DMS 273 (cell line): ENCODE measurements at regions not wholly inside any gene's neighbourhood (a gene's known extent, or its start where the extent isn't known, plus 50 kb on each side); places are given as distances from the start of the nearest gene placed in this dataset.
A peak's percentile ranks its signal among the peaks of the same experiment; 100 is the strongest.

Source experiments
- DNase-seq: peaks from one replicate; lab custom pipeline; 2025; ENCODE audit not compliant: unreplicated experiment; lab: John Stamatoyannopoulos, UW

DNA sequence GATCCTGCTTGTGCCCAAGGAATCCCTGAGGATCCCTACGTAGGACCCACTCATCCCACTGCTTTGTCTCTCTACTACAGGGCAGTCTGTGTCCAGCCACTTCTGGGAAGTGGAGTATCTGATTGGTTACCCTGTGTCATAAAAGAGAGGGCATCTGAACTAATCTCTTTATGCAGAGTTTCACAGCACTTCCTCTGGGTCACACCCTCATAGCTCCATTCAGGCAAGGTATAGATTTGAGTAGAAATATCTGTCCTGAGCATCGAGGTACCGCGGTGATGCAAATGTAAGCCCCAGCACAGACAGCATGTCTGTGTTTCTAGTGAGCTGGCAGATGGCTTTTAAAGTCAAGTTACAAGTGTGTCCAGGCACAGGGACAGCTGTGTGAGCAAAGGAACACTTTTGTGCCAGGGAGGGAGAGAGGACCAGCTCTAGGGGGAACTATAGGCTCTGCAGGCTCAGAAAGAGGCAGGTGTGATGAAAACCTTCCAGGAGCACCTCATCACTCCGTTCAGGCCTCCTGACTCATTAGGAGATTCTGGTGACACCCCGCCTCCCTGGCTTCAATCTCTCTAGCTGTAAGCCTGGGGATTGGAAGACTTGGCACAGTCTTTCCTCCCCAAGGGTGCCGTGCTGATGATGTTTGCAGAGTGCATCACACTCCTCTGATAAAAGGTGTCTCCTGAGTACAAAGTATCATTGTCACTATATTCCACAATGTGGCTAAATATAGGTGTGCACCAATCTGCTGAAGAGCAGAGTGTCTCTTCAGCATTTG lies 84.3 kb upstream of the UBL3 start:
- DNase-seq = peak; percentile 6

DNA sequence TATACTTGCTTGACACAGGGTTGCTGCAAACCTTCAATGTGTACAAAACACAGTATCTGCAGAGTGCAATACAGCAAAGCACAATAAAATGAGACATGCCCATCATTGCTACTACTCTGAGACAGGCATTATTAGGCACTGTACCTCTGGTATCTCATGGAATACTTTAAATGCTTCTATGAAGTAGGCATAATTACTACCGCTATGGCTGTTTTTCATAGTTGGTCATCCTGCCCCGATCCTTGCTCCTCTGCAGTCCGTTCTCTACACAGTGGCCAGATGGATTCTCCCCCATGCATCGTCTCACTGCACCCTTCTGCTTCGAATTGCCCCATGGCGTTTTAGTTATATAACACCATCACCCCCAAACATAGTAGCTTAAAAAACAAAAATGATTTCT lies 83.0 kb upstream of the UBL3 start:
- no peak for DNase-seq

DNA sequence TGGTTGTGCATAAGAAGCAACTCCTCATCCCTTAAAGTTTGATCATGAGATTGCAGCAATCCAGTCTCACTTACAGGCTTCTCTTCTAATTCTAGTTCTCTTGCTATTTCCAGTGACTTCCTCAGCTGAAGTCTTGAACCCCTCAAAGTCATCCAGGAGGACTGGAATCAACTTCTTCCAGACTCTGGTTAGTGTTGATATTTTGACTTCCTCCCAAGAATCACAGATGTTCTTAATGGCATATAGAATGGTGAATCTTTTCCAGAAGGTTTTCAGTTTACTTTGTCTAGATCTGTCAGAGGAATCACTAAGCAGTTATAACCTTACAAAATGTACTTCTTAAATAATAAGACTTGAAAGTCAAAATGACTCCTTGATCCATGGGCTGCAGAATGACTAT lies 81.3 kb upstream of the UBL3 start:
- no peak for DNase-seq

DNA sequence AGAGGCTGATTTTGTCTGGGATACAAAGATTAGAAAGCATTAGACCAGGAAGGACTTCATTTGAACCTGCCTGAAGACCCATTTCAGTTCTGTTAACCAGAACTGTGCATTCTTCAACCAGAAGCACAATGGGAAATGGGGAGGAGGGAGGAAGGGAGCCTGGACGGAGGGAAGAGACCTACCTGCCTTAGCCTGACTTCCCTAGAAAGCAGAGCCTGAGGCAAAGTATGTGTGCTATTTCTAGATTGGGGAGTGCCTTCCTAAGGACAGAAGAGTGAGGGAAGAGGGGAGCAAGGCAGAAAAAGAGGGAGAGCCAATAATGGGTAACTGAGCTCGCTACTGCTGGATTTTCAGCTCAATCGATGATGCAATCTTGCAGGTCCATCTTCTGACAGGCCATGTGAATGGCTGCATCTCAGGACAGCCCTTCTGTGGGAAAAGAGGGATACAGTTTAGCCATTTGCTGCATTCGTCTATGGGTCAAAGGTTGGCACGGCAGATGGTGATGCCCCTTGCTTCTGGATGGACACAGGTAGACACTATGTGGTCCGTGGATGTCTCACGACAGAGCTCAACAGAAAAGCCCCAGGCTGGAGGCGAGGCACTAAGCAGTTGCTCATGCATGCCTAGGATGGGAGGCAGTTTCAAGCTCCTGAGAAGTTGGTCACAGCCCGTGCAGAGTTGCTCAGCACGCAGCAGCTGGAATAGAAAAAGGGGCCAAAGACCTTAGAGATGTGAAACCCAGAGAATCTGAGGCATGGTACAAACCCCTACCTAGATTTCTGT lies 78.8 kb upstream of the UBL3 start:
- no peak for DNase-seq

DNA sequence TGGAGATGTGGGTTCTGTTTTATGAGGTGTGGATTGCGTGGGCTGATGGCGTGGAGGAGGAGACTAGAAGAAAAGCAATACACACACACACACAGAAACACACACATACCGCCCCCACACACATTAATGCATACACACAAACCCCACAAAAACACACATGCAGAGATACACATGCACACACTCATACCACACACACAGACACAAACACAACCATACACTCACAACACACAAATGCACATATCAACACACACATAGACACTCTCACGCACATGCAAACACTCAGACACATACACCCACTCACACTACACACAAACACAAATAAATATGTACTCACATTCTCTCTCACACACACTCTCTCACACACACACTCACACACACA lies 75.7 kb upstream of the UBL3 start:
- no peak for DNase-seq

DNA sequence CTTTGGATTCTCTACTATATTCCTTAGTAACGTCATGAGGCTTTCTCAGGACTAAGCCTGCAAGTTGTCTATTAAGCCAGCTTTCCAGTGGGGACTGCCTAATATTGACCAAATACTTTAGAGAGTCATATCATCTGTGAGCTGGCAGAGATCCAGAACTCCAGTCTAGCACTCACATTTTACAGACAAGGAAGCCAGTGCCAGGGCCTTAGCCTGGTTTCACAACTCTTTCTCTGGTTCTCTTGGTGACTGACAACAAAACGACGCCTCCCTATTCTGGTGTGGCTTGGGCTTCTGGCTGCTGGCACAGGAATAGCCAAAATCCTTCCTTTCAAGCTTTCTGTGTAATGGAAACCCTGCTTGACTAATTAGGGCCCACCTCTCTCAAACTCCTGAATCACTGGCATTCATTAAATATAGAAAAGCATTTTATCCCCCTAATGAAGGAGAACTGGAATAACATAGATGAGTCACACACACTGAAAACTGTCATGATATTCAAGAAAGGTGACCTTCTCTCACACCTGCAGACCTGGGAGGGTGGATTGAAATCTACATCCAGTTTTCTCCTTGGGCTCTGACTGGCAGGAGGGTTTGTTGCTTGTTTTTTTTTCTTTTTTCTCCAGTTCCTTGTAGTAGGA lies 75.2 kb upstream of the UBL3 start:
- peak; percentile 58 for DNase-seq

DNA sequence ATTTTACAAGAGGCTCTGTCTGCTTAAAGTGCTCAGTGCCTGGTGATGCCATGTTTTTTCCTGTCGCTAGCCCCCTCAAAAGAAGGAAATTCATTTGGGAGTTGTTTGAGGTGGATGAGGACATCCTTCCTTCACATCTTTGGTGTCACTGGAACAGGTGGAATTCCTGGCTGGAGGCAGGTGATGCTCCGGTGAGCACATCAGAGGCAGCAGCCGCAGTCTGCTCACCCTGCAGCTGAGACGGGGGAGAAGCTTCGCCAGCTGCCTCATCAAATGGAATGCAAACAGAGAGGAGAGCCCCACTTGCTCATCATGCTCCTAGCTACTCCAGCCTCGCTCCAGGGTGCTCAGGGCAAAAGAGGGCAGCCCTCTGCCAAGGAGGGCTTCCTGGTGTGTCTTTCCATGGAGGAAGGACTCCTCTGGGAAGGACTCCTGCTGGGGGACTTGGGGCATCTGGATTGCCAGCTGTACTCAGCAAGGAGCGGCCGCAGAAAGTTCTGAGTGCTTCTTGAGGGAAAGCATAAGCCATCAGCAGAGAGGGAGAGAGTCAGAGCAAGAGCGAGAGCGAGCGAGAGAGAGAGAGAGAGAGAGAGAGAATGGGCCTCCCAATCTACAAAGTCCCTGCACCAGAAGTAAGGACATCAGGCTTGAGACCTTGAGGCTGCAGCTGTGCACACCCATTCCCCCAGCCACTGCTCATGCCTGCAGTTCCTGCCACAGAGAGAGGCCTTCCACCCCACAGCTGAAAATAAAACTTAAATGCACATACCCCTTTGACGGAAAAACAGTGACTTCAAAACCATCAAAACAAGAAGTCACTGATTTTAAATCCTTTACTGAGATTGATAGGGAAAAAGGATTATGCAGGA lies 74.3 kb upstream of the UBL3 start:
- DNase-seq = peak; percentile 33

DNA sequence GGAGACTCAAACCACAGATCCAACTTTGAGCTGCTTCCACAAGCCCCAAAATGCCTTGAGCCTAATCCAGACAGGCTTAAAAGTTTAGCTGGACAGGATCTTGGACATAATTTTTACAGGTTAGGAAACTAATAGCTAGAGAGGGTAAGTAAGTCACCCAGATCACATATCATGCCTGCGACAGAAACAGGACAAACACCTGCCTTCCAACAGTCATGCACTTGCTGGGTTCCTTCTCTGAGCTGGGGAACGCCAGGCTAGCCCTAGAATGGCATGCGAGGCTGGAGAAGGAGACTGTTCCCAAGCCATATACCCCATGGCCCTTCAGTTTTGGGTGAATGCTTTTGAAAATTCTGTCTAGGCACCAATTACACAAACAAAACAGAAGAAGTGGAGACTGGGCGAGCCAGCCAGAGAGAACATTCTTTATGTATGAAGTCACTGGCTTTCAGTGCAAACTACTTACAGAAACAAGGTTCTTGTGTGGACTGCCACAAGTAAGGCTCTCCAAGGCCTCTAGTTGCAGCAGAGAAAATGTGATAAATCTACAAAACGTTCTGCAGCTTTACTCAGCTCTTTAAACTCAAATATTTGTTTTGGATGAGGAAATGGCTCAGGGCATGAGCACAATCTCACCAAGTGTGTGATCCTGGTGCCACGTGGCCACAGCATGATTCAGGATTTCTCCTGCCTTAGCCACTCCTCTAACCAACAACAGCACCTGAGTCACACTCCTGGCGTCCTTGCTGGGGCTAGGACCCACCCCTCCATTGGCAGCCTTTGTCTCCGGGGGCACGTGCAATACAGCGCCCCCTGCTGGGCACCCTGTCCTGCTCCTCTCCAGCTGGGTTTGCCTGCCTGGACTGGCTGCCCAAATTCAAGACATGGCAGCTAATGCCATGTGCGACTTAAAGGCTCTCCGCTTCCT lies 73.4 kb upstream of the UBL3 start:
- peak; percentile 30 for DNase-seq

DNA sequence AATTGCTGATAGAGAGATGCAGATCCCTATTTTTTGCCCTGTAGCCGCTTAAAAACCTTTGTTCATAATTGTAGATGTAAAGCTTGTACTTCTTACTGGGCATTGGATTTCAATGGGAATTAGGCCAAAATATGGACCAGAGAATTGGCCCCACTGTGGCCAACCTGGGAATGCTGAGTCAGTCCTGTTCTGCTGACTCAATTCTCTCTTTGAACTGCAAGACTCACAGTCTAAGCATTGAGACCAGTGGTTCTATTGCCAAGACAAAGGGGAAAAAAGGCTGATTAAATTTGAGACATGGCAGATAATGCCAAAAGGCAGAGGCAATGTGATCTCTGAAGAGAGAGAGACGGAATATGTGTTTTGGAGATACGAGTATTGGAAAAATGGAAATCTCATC lies 72.5 kb upstream of the UBL3 start:
- no peak for DNase-seq

DNA sequence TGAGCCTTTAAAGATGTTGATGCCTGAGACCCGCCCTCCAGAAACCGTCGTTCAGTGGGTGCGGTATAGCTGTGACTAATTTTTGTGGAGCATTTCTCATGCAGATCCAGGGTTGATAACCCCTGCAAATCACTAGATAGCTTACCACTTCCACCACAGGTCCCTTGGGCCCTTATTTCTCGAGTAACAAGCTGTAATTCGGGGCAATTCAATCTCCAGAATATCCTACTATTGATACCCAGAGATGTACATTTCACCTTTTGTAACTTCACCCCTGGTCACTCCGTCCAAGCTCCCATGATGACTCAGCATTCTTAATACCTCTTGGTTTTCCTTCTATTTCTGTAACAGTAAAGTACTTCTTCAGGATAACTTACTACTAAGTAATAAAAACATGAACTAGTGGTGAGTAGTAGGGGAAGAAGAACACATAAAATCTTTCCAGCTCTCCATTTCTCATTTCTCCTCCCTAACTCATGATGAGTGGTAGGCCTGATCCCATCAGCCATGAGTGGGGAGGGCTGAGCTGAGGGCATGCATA lies 71.9 kb upstream of the UBL3 start:
- DNase-seq = no peak

DNA sequence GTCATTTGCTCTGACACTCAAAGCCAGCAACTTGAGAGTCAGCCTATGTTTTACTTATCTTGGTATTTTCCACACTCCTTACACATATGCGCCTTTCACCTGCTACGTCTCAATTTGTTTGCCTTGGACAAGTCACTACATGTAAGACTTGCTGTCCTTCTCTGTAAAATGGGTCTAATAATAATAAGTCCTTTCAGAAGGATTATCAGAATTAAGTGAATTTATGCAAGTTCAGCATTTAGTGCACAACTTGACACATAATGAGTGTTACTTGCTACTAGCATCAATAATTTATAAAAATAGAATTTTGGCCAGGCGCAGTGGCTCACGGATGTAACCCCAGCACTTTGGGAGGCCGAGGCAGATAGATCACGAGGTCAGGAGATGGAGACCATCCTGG lies 71.1 kb upstream of the UBL3 start:
- no peak for DNase-seq

DNA sequence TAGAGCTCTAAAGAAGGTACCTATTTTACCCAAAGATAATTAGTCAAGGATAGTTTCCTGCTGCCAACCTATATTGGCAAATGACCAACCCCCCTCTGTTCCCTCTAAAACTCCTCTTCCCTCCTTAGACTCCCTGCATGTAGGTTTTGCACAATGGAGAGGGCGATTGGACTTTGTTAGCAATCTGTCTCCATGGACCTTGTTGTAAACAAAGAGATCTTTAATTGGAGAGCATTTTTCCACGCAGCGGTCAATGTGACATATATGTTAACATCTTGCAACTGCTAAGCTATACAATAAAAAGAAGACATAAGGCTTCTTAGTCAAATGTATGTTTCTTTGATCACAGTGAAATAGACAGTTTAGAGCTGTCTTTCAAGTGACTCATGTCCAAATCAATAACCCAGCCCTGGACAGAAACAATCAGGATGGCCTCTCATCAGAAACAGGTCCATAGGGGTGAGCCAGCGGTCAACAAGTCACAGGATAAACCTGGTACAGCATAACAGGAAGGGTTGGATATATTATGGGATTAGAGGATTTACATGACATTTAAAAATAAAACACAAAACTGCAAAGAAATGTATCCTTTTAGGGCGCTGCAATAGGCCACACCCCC lies 69.7 kb upstream of the UBL3 start:
- no peak for DNase-seq

DNA sequence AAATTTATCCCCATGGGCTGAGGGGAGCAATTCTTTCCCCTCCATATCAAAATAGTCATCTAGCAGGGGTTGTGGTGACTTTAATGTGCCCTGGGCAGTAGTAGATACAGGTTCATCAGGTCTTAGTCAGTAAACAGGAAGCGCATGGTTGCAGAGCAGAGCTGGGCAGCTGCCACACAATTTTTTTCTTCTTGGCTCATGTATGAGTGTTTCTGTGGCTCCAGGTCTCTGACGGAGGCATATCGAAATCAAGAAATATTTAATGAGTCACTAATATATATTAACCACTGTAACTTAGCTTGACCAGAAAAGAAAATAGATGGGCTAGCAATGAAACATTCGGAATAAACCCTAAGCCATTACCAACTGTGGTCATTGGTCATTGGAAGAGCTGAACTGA lies 68.4 kb upstream of the UBL3 start:
- DNase-seq = no peak

DNA sequence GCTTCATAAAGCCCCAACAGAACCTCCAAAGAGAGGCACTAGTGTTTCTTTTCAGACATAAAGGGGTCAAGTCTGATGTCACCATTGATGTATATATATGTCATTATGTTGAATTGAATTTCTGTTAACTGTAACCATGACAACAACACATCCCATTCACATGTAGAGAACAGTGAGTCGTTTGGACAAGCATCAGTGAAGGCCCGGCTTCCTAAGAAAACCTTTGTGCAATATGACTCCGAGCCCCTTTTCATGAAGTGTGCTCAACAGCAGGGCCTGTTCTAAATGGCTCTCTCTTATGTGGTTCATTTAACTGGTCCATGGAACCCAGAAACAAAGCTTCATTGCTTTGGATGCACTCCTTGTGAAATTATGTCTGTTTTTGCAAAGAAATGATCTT lies 67.2 kb upstream of the UBL3 start:
- DNase-seq = no peak

DNA sequence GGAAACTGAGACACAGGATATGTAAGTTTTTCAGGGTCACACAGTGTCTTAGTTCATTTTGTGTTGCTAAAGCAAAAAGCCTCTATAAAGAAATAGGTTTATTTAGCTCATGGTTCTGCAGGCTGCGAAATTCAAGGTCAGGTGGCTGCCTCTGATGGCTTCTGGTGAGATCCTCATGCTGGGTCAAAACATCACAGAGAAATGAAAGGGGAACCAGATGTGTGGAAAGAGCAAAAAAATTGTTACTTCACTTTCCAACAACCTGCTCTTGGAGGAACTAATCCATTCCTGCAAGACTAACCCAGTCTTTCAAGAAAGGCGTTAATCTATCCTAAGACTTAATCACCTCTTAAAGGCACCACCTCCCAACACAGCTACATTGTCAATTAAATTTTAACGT lies 64.2 kb upstream of the UBL3 start:
- DNase-seq = no peak

DNA sequence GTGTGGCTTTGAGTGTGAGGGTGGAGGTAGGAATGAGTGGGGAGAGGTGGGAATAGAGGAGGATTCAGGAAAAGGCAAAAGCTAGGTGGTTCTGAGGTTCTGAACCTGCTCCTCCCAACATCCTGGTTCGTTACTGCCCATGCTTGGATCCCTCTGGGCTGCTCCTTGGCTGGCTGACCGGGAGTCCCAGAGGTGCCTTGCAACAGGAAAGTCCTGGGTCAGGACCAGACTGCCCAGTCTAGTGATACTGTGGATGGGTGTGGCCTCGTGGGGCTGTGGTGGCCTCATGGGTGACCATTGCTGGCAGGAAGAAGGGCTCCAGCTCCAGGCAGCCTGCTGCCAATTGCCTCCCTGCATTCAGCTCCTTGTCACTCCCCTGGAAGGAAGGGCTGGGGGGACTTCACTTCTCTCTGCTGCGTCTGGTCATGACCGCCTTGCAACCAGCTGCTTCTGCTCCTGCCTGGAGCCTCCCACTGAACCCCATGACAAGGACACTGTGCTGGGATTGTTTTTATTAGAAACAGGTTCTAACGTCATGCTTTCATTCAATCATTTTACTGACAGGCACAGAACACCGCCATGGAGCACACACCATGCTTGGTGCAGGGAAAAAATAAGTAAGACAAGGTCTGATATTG lies 61.5 kb upstream of the UBL3 start:
- no peak for DNase-seq

DNA sequence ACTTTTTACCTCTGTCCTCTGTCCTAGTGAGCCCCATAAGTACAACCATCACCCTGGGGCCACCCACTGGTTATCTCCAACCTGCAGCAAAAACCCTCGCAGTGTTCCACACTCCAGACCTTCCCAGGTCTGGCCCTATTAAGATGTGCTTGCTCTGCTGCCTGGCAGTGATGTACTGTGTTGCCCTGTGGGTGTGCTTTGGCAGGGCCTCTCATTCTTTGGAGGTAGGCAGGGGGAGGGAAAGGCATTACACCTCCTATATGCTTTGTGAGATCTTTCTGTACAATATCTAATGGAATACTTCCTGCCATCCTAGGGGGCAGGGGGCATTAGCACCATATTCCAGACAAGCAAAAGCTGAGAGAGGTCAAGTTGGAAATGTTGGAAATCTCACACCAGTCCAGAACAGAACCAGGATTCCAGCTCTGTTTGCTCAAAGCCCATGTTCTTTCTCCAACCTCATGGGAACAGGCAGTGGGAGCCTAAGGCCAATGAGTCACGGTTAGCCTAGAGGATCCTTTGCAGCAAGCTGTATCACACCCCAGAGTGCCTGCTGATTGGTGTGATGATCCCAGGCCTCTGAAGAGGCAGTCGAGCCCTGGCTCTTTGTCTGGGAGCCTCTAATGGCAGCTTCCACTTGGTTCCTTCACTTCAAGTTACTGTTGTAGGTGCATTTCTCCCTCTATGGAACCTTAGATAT lies 59.7 kb upstream of the UBL3 start:
- DNase-seq = no peak

DNA sequence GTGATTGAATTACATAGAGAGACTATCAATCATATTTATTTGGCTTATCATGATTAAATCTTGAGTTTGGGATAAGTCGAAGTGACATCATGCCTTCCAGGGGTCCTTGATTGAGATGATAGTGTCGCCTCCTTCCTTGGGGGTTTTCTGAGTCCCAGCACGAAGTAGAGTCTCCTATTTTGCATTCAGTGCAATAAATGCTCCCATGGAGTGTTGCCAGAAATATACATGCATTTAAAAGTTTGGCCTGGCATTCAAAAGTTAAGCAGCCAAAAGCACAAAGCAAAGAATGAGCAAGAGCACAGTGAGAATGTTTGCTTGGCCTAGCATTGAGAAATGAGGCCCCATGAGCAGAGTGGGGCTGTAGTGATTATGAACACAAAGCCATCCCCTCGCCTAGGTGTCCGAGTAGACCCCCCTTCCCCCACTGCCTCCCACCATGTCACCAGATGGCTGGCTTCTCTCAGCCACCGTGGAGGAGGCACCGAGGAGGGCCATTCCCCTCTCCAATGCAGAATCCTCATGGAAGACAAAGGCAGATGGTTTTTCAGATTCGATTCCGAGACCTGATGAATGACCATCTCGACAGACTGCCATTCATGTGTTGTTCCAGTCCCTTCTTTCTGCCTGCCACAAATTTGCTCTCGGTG lies 58.8 kb upstream of the UBL3 start:
- DNase-seq = no peak
